ENCODE measurements at regions not wholly inside any gene's neighbourhood (a gene's known extent, or its start where the extent isn't known, plus 50 kb on each side); places are given as distances from the start of the nearest gene placed in this dataset.

DNA sequence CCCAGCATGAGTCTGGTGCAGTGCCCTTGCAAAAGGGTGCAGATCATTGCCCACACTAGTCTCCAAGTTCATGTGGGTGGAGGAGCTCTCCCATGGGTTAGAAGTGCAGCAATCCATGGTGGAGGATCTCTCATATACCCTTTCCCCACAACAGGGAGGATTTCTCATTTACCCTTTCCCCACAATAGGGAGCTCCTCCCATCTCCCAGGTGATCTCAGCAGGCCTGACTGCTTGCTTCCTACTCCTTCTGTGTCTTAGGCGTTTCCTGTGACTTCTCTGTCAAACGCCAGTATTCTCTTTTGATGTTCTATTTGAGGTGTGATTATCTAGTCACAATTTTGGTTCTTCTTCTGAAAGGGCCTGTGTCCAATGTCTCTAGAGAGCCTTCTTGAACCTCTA, 133.8 kb upstream of the RFX3 start:
- TF ChIP-seq, protein P1, sequence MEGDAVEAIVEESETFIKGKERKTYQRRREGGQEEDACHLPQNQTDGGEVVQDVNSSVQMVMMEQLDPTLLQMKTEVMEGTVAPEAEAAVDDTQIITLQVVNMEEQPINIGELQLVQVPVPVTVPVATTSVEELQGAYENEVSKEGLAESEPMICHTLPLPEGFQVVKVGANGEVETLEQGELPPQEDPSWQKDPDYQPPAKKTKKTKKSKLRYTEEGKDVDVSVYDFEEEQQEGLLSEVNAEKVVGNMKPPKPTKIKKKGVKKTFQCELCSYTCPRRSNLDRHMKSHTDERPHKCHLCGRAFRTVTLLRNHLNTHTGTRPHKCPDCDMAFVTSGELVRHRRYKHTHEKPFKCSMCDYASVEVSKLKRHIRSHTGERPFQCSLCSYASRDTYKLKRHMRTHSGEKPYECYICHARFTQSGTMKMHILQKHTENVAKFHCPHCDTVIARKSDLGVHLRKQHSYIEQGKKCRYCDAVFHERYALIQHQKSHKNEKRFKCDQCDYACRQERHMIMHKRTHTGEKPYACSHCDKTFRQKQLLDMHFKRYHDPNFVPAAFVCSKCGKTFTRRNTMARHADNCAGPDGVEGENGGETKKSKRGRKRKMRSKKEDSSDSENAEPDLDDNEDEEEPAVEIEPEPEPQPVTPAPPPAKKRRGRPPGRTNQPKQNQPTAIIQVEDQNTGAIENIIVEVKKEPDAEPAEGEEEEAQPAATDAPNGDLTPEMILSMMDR (IDR thresholded peaks at IDR 0.05; ENCODE audit: low read depth, low read length, missing input control), result no peak
- TF ChIP-seq GABPA (IDR thresholded peaks at IDR 0.05 in 1 of 2, conservative IDR thresholded peaks at IDR 0.05 in 1 of 2), result no peak

All from liver (tissue), 3 donors.